ENCODE measurements at regions not wholly inside any gene's neighbourhood (a gene's known extent, or its start where the extent isn't known, plus 50 kb on each side); places are given as distances from the start of the nearest gene placed in this dataset.

DNA sequence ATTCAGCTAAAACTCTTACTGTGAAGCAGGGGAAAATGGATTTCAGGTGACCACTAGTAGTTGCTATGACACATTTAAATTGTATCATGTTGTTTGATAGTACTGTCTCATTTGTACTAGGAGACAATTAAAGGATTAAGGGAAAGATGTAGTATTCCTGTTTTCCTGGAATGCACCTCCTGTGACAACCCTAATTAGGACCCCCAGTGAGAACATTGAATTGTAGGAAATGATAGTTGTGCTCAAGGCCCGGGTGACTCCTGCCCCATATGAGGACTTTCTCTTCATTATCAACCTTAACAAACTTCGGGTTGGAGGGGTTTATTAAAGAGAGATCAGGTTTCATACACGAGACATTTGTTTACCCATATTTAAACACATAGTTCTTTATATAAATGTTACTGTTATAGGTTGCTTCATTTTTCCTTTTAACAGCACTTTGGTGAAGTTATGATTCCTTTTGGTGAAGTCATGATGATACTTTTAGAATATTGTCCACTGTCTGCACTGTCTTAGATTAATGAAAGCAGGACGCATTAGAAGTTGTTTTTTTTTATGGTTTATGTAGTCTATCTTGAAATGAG lies 392.6 kb upstream of the NAALADL2 start:
- TF ChIP-seq, protein P1, sequence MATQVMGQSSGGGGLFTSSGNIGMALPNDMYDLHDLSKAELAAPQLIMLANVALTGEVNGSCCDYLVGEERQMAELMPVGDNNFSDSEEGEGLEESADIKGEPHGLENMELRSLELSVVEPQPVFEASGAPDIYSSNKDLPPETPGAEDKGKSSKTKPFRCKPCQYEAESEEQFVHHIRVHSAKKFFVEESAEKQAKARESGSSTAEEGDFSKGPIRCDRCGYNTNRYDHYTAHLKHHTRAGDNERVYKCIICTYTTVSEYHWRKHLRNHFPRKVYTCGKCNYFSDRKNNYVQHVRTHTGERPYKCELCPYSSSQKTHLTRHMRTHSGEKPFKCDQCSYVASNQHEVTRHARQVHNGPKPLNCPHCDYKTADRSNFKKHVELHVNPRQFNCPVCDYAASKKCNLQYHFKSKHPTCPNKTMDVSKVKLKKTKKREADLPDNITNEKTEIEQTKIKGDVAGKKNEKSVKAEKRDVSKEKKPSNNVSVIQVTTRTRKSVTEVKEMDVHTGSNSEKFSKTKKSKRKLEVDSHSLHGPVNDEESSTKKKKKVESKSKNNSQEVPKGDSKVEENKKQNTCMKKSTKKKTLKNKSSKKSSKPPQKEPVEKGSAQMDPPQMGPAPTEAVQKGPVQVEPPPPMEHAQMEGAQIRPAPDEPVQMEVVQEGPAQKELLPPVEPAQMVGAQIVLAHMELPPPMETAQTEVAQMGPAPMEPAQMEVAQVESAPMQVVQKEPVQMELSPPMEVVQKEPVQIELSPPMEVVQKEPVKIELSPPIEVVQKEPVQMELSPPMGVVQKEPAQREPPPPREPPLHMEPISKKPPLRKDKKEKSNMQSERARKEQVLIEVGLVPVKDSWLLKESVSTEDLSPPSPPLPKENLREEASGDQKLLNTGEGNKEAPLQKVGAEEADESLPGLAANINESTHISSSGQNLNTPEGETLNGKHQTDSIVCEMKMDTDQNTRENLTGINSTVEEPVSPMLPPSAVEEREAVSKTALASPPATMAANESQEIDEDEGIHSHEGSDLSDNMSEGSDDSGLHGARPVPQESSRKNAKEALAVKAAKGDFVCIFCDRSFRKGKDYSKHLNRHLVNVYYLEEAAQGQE (IDR thresholded peaks at IDR 0.05; ENCODE audit: insufficient read depth in 1 of 2, low read depth in 2 of 2, low read length in 2 of 2), result no peak
- TF ChIP-seq POLR2AphosphoS5 (IDR thresholded peaks at IDR 0.05; ENCODE audit: low read depth, low read length), result no peak
